ENCODE measurements at regions not wholly inside any gene's neighbourhood (a gene's known extent, or its start where the extent isn't known, plus 50 kb on each side); places are given as distances from the start of the nearest gene placed in this dataset.

DNA sequence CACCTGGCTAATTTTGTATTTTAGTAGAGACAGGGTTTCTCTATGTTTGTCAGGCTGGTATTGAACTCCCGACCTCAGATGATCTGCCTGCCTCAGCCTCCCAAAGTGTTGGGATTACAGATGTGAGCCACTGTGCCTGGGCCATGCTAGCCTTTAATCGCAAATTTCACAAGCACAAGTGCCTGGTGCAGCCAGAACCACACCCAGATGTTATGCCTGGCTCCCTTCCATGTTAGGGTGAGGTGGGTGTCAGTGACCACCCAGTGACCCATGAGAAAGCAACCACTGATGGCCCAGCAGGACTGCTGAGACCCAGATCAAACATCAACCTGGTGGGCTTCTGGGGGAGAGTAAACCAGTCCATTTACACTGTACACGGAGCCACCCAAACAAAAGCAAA, 241.9 kb downstream of the CDH11 start:
- H3K4me1 Mint-ChIP-seq (ENCODE audit: unreplicated experiment) = peaks cover 16% of the 10 kb centered on the region
- TF ChIP-seq CTCF (IDR thresholded peaks at IDR 0.05) = no peak
- no peak overlapping the region for H3K4me3 Mint-ChIP-seq (ENCODE audit: unreplicated experiment)
- H3K27ac Mint-ChIP-seq (ENCODE audit: unreplicated experiment) = peak overlapping the region; percentile 19
- peaks cover 3% of the 10 kb centered on the region for H3K36me3 Mint-ChIP-seq (ENCODE audit: unreplicated experiment)
- peaks cover 7% of the 10 kb centered on the region for H3K9me3 Mint-ChIP-seq (ENCODE audit: unreplicated experiment)
- H3K27me3 Mint-ChIP-seq (ENCODE audit: unreplicated experiment) = no peaks in the 10 kb centered on the region
- DNase-seq (ENCODE audit: extremely low spot score, unreplicated experiment) = no peak

- Mint-ChIP-seq H3K27me3 (ENCODE audit: unreplicated experiment) (no peaks in the 10 kb centered on the region), H3K4me1 (ENCODE audit: unreplicated experiment) (peaks cover 16% of the 10 kb centered on the region), H3K36me3 (ENCODE audit: unreplicated experiment) (peaks cover 3% of the 10 kb centered on the region), H3K27ac (ENCODE audit: unreplicated experiment) (no peak overlapping the region), H3K9me3 (ENCODE audit: unreplicated experiment) (peaks cover 7% of the 10 kb centered on the region), H3K4me3 (ENCODE audit: unreplicated experiment) (no peak overlapping the region)
- DNase-seq (ENCODE audit: extremely low spot score, unreplicated experiment) = no peak
- TF ChIP-seq CTCF (IDR thresholded peaks at IDR 0.05) = no peak
Observed at GRCh38 chr16:64878940-64879339, 242.9 kb downstream of the CDH11 start.

DNA sequence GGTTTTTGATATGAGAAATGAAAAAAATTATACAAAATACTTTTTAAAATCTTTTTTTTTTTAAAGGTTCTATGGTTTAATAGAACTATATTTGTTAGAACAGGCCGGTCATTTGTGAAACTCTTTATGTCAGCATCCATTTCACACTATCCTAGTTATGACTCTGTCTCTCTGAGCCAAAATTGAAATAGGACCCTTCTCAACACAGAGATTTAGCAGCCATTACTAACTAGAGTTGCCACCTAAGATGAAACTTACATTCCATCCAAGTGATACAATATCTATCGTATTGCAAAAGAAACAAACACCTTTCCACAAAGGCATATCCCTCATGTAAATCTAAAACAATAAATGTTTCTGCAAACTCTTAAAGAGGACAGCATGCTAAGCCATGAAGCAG, 249.8 kb downstream of the CDH11 start:
- Mint-ChIP-seq H3K27ac (ENCODE audit: unreplicated experiment) (no peak overlapping the region), H3K9me3 (ENCODE audit: unreplicated experiment) (peaks cover 8% of the 10 kb centered on the region), H3K4me1 (ENCODE audit: unreplicated experiment) (peaks cover 18% of the 10 kb centered on the region), H3K36me3 (ENCODE audit: unreplicated experiment) (peaks cover under 1% of the 10 kb centered on the region), H3K4me3 (ENCODE audit: unreplicated experiment) (no peak overlapping the region), H3K27me3 (ENCODE audit: unreplicated experiment) (no peaks in the 10 kb centered on the region)
- TF ChIP-seq CTCF (IDR thresholded peaks at IDR 0.05) = no peak
- DNase-seq (ENCODE audit: extremely low spot score, unreplicated experiment) = no peak

- Mint-ChIP-seq H3K36me3 (ENCODE audit: unreplicated experiment) (no peaks in the 10 kb centered on the region), H3K9me3 (ENCODE audit: unreplicated experiment) (peaks cover 4% of the 10 kb centered on the region), H3K4me1 (ENCODE audit: unreplicated experiment) (peaks cover 18% of the 10 kb centered on the region), H3K27me3 (ENCODE audit: unreplicated experiment) (no peaks in the 10 kb centered on the region), H3K27ac (ENCODE audit: unreplicated experiment) (no peak overlapping the region), H3K4me3 (ENCODE audit: unreplicated experiment) (no peak overlapping the region)
- TF ChIP-seq CTCF (IDR thresholded peaks at IDR 0.05) = no peak
- no peak for DNase-seq (ENCODE audit: extremely low spot score, unreplicated experiment)
Observed at GRCh38 chr16:64870859-64871258, 251.0 kb downstream of the CDH11 start.

- H3K9me3 Mint-ChIP-seq (ENCODE audit: unreplicated experiment) = peaks cover 4% of the 10 kb centered on the region
- DNase-seq (ENCODE audit: extremely low spot score, unreplicated experiment) = no peak
- peaks cover 18% of the 10 kb centered on the region for H3K4me1 Mint-ChIP-seq (ENCODE audit: unreplicated experiment)
- no peak overlapping the region for H3K27ac Mint-ChIP-seq (ENCODE audit: unreplicated experiment)
- no peaks in the 10 kb centered on the region for H3K36me3 Mint-ChIP-seq (ENCODE audit: unreplicated experiment)
- H3K27me3 Mint-ChIP-seq (ENCODE audit: unreplicated experiment) = no peaks in the 10 kb centered on the region
- no peak overlapping the region for H3K4me3 Mint-ChIP-seq (ENCODE audit: unreplicated experiment)
- TF ChIP-seq CTCF (IDR thresholded peaks at IDR 0.05) = no peak
Observed at GRCh38 chr16:64869781-64870180, 252.1 kb downstream of the CDH11 start.
